H1 (cell line): ENCODE measurements at regions not wholly inside any gene's neighbourhood (a gene's known extent, or its start where the extent isn't known, plus 50 kb on each side); places are given as distances from the start of the nearest gene placed in this dataset.

Experiments
- CTCF ChIA-PET: fragments of 300-600 bp; sonication (Branson Sonifier 250); formaldehyde crosslinking; loops from one replicate; lab custom pipeline; 2021; ENCODE audit not compliant: partially characterized antibody; lab: Charles Lee
- POLR2A ChIA-PET: fragments of 300-600 bp; sonication (Branson Sonifier 250); formaldehyde crosslinking; loops from one replicate; lab custom pipeline; 2021; ENCODE audit warnings: inconsistent platforms; ENCODE audit not compliant: partially characterized antibody; lab: Charles Lee
- DNase-seq, 2 experiments: peaks; one replicate each; pipeline versions ENCODE4 v3.0.0 to v3.0.0-alpha.2; 2010 to 2022; ENCODE audit warnings: low spot score in 2 of 2, low read depth in 1 of 2, mixed read lengths in 1 of 2
- FAIRE-seq: peaks from 2 replicates; lab custom pipeline; 2011; peaks lifted over from hg19 to GRCh38; lab: Jason Lieb, UNC
- H2AFZ ChIP-seq: 2 replicates; pipeline ENCODE4 v1.8.1; 2012; ENCODE audit warnings: low read length, inconsistent platforms
- H2AK5ac ChIP-seq: 2 replicates; pipeline ENCODE4 v1.6.1; 2013; ENCODE audit warnings: low read depth, low read length
- H2BK120ac ChIP-seq: replicated peaks from 2 replicates; pipeline ENCODE3; 2013; ENCODE audit warnings: low read depth, low read length, inconsistent platforms
- H2BK12ac ChIP-seq: 2 replicates; pipeline ENCODE4 v1.6.1; 2013; ENCODE audit warnings: low read depth, low read length
- H2BK15ac ChIP-seq: 2 replicates; pipeline ENCODE4 v1.6.1; 2013; ENCODE audit warnings: low read length
- H2BK20ac ChIP-seq: 2 replicates; pipeline ENCODE4 v1.6.1; 2013; ENCODE audit warnings: low read length
- H2BK5ac ChIP-seq: 2 replicates; pipeline ENCODE4 v1.6.1; 2013; ENCODE audit warnings: low read depth, low read length
- H3K14ac ChIP-seq: 2 replicates; pipeline ENCODE4 v1.6.1; 2013; ENCODE audit warnings: inconsistent platforms; ENCODE audit not compliant: insufficient read length
- H3K18ac ChIP-seq: 2 replicates; pipeline ENCODE4 v1.6.1; 2013; ENCODE audit warnings: low read length; ENCODE audit errors: extremely low read depth
- H3K23ac ChIP-seq: 2 replicates; pipeline ENCODE4 v1.6.1; 2013; ENCODE audit warnings: inconsistent platforms; ENCODE audit not compliant: insufficient read length
- H3K23me2 ChIP-seq: 2 replicates; pipeline ENCODE4 v1.6.1; 2013; ENCODE audit warnings: low read depth, low read length
- H3K27ac ChIP-seq: 2 replicates; pipeline ENCODE4 v1.6.1; 2011; ENCODE audit warnings: low read depth, low read length, inconsistent platforms
- H3K27me3 ChIP-seq, 4 experiments: replicated peaks in 1 of 4; 1 replicate in 1 of 4; 2 replicates in 3 of 4; pipeline versions ENCODE4 v1.6.1 to v1.8.1; 2011 to 2013; ENCODE audit warnings: low read length in 3 of 4, mild to moderate bottlenecking in 3 of 4, inconsistent platforms in 2 of 4, mixed read lengths in 2 of 4, moderate library complexity in 1 of 4; ENCODE audit not compliant: control insufficient read depth in 3 of 4, insufficient read depth in 3 of 4; ENCODE audit errors: extremely low read depth in 1 of 4
- H3K36me3 ChIP-seq, 4 experiments: 2 replicates each; pipeline versions ENCODE4 v1.6.1 to v1.8.1; 2011 to 2013; ENCODE audit warnings: mild to moderate bottlenecking in 4 of 4, low read length in 3 of 4, moderate library complexity in 2 of 4, control low read depth in 1 of 4, inconsistent platforms in 1 of 4; ENCODE audit not compliant: insufficient read depth in 4 of 4, control insufficient read depth in 2 of 4
- H3K4ac ChIP-seq: replicated peaks from 2 replicates; pipeline ENCODE3; 2013; ENCODE audit warnings: low read length, low read depth, mixed read lengths, inconsistent platforms; ENCODE audit not compliant: insufficient read length
- H3K4me1 ChIP-seq, 4 experiments: replicated peaks in 1 of 4; 1 replicate in 1 of 4; 2 replicates in 3 of 4; pipeline versions ENCODE4 v1.6.1 to v1.8.1; 2011 to 2013; ENCODE audit warnings: low read length in 3 of 4, inconsistent platforms in 2 of 4, mixed read lengths in 1 of 4; ENCODE audit not compliant: insufficient read depth in 4 of 4, control insufficient read depth in 3 of 4
- H3K4me2 ChIP-seq, 2 experiments: 2 replicates each; pipeline versions ENCODE4 v1.6.1 to v1.8.1; 2011 to 2013; ENCODE audit warnings: low read depth in 2 of 2, low read length in 2 of 2, control low read depth in 1 of 2, inconsistent platforms in 1 of 2, mild to moderate bottlenecking in 1 of 2; ENCODE audit not compliant: insufficient read depth in 1 of 2
- H3K4me3 ChIP-seq, 4 experiments: fragments of 200-600, 300-600 bp in 1 of 4; sonication (generic), shearing (Covaris generic), sonication (Bioruptor Twin) in 1 of 4; 2 replicates each; pipeline versions ENCODE4 v1.5.1 to v1.8.1; 2011 to 2016; ENCODE audit warnings: low read length in 4 of 4, low read depth in 3 of 4, control low read depth in 2 of 4, inconsistent platforms in 2 of 4, mild to moderate bottlenecking in 2 of 4, mixed read lengths in 1 of 4, moderate library complexity in 1 of 4; ENCODE audit not compliant: insufficient read depth in 2 of 4; ENCODE audit errors: extremely low read depth in 1 of 4
- H3K56ac ChIP-seq: replicated peaks from 2 replicates; pipeline ENCODE3; 2013; ENCODE audit warnings: low read depth, mild to moderate bottlenecking, mixed read lengths, low read length, inconsistent platforms; ENCODE audit not compliant: insufficient read length
- H3K79me1 ChIP-seq: 2 replicates; pipeline ENCODE4 v1.6.1; 2013; ENCODE audit warnings: low read depth, low read length, control low read depth
- H3K79me2 ChIP-seq, 2 experiments: 2 replicates each; pipeline versions ENCODE4 v1.6.1 to v1.8.1; 2012 to 2013; ENCODE audit warnings: low read length in 2 of 2, mild to moderate bottlenecking in 2 of 2, inconsistent platforms in 1 of 2; ENCODE audit not compliant: insufficient read depth in 2 of 2, control insufficient read depth in 1 of 2
- H3K9ac ChIP-seq, 4 experiments: replicated peaks in 1 of 4; 1 replicate in 1 of 4; 2 replicates in 3 of 4; pipeline versions ENCODE4 v1.6.1 to v1.8.1; 2011 to 2013; ENCODE audit warnings: low read depth in 3 of 4, low read length in 3 of 4, control low read depth in 2 of 4, mild to moderate bottlenecking in 2 of 4, moderate library complexity in 2 of 4, inconsistent platforms in 1 of 4; ENCODE audit errors: extremely low read depth in 1 of 4
- H3K9me3 ChIP-seq, 2 experiments: 2 replicates each; pipeline versions ENCODE4 v1.6.1 to v1.8.1; 2012 to 2013; ENCODE audit warnings: mild to moderate bottlenecking in 2 of 2, moderate library complexity in 2 of 2, control low read depth in 1 of 2, inconsistent platforms in 1 of 2, low read depth in 1 of 2, low read length in 1 of 2, mixed read lengths in 1 of 2; ENCODE audit not compliant: insufficient read depth in 2 of 2
- H4K20me1 ChIP-seq, 2 experiments: replicated peaks in 1 of 2; 2 replicates each; pipeline versions ENCODE3 to v1.8.1; 2011 to 2013; ENCODE audit warnings: inconsistent platforms in 2 of 2, low read length in 2 of 2, mild to moderate bottlenecking in 1 of 2; ENCODE audit not compliant: insufficient read depth in 2 of 2, control insufficient read depth in 1 of 2
- H4K5ac ChIP-seq: 2 replicates; pipeline ENCODE4 v1.6.1; 2013; ENCODE audit warnings: low read length, low read depth, mixed read lengths, inconsistent platforms; ENCODE audit not compliant: insufficient read length
- H4K8ac ChIP-seq: 2 replicates; pipeline ENCODE4 v1.8.0; 2013; ENCODE audit warnings: mild to moderate bottlenecking, moderate library complexity, low read length, inconsistent platforms; ENCODE audit not compliant: insufficient read depth; ENCODE audit errors: extremely low read depth
- H4K91ac ChIP-seq: replicated peaks from 2 replicates; pipeline ENCODE3; 2013; ENCODE audit warnings: low read length, mixed read lengths, inconsistent platforms; ENCODE audit not compliant: insufficient read length
- BACH1 ChIP-seq: IDR thresholded peaks from 2 replicates; pipeline ENCODE4 v1.6.1; 2012; ENCODE audit warnings: low read length, improper control_type of control experiment
- WGBS, 2 experiments: shearing (Covaris generic) in 1 of 2; methylation state at CpG; one replicate each; pipeline versions ENCODE4 v1.1.6 to v1.1.7; 2013 to 2015; ENCODE audit warnings: low lambda C conversion rate in 2 of 2, mixed read lengths in 2 of 2, inconsistent platforms in 1 of 2, low coverage in 1 of 2, missing lambda C conversion rate in 1 of 2; ENCODE audit not compliant: insufficient replicate concordance in 2 of 2, insufficient coverage in 1 of 2, insufficient read length in 1 of 2; ENCODE audit errors: extremely low coverage in 1 of 2, missing lambda C conversion rate in 1 of 2; 5-methylcytosine and 5-hydroxymethylcytosine counted together

GRCh38 chr7:50937727-50938126, 155.0 kb upstream of the GRB10 start:
- H2BK20ac ChIP-seq: no peak overlapping the region
- no peak overlapping the region for H3K9ac ChIP-seq
- no peak for FAIRE-seq
- no peak overlapping the region for H3K4me2 ChIP-seq
- no peaks in the 10 kb centered on the region for H3K27me3 ChIP-seq
- no peak overlapping the region for H3K23ac ChIP-seq
- H3K27ac ChIP-seq: no peak overlapping the region
- H3K14ac ChIP-seq: no peak overlapping the region
- H2AK5ac ChIP-seq: no peak overlapping the region
- H3K18ac ChIP-seq: no peak overlapping the region
- no peaks in the 10 kb centered on the region for H4K20me1 ChIP-seq
- CTCF ChIA-PET: interaction anchor here (0.5 kb wide), 1 partner anchor 67 kb away, joined by 3 read pairs; no protein-coding TSS in a partner anchor
- 77% methylated on average over 2 of the region's 2 CpGs; no CpG with 5 or more reads in 1 of the 2 experiments for WGBS, 2 experiments
- H3K79me1 ChIP-seq: no peaks in the 10 kb centered on the region; the same call in 1 of the 2 replicates
- no peak overlapping the region for H2BK120ac ChIP-seq
- H2BK5ac ChIP-seq: no peak overlapping the region
- no peaks in the 10 kb centered on the region for H3K4me1 ChIP-seq
- no peak overlapping the region for H2AFZ ChIP-seq
- POLR2A ChIA-PET: no interaction called here
- H3K9me3 ChIP-seq: no peaks in the 10 kb centered on the region
- H2BK15ac ChIP-seq: no peak overlapping the region
- no peak overlapping the region for H3K4ac ChIP-seq
- no peaks in the 10 kb centered on the region for H3K36me3 ChIP-seq
- H4K5ac ChIP-seq: no peak overlapping the region
- H2BK12ac ChIP-seq: no peak overlapping the region
- H3K23me2 ChIP-seq: no peaks in the 10 kb centered on the region
- H4K91ac ChIP-seq: no peak overlapping the region
- no peak for DNase-seq
- no peak overlapping the region for H4K8ac ChIP-seq
- no peak overlapping the region for H3K56ac ChIP-seq
- H3K79me2 ChIP-seq: no peaks in the 10 kb centered on the region
- no peak overlapping the region for H3K4me3 ChIP-seq
- TF ChIP-seq BACH1: no peak
